IMR-90 (cell line): ENCODE measurements at regions not wholly inside any gene's neighbourhood (a gene's known extent, or its start where the extent isn't known, plus 50 kb on each side); places are given as distances from the start of the nearest gene placed in this dataset.

ENCODE experiments used
- ATAC-seq: fragments of 200-7000 bp; cut with Tn5 transposase; 2 replicates; pipeline ENCODE4 v1.9.1; 2020; ENCODE audit warnings: low read depth, mild to moderate bottlenecking, moderate library complexity
- BruUV-seq: library from RNA; stranded (reverse); fragments of 400-500 nt; replicated peaks from 2 replicates; lab custom pipeline; 2021; lab: Mats Ljungman, UMichigan
- CTCF ChIA-PET: fragments of 300-600 bp; formaldehyde crosslinking; extraction: SDS; loops from one replicate; lab custom pipeline; 2021; ENCODE audit warnings: antibody characterized with exemption; lab: Yijun Ruan, JAX
- POLR2A ChIA-PET: fragments of 300-600 bp; sonication (Branson Sonifier 250); formaldehyde crosslinking; loops from one replicate; lab custom pipeline; 2022; ENCODE audit warnings: antibody characterized with exemption; ENCODE audit not compliant: unreplicated experiment; lab: Charles Lee
- DNase-seq: peaks from one replicate; pipeline ENCODE4 v3.0.0; 2013
- H2AFZ ChIP-seq: replicated peaks from 2 replicates; pipeline ENCODE3; 2013; ENCODE audit warnings: low read length, mild to moderate bottlenecking; ENCODE audit not compliant: poor library complexity
- H2AK5ac ChIP-seq: 2 replicates; pipeline ENCODE4 v1.6.1; 2013; ENCODE audit warnings: low read depth, low read length, inconsistent platforms
- H2AK9ac ChIP-seq: replicated peaks from 2 replicates; pipeline ENCODE3; 2013; ENCODE audit warnings: mild to moderate bottlenecking, low read depth, low read length, moderate library complexity; ENCODE audit not compliant: poor library complexity
- H2BK120ac ChIP-seq: 2 replicates; pipeline ENCODE4 v1.6.1; 2013; ENCODE audit warnings: low read depth, low read length, inconsistent platforms
- H2BK15ac ChIP-seq: 3 replicates; pipeline ENCODE4 v1.6.1; 2013; ENCODE audit warnings: low read depth, low read length, inconsistent platforms
- H2BK20ac ChIP-seq: 2 replicates; pipeline ENCODE4 v1.6.1; 2013; ENCODE audit warnings: low read depth, mild to moderate bottlenecking, inconsistent platforms, low read length, moderate library complexity
- H2BK5ac ChIP-seq: 2 replicates; pipeline ENCODE4 v1.6.1; 2013; ENCODE audit warnings: mild to moderate bottlenecking, low read depth, low read length, inconsistent platforms; ENCODE audit not compliant: poor library complexity, severe bottlenecking
- H3K14ac ChIP-seq: replicated peaks from 2 replicates; pipeline ENCODE4 v1.6.1; 2013; ENCODE audit warnings: low read depth, low read length, inconsistent platforms
- H3K18ac ChIP-seq: 2 replicates; pipeline ENCODE4 v1.6.1; 2013; ENCODE audit warnings: low read depth, low read length, control low read depth
- H3K23ac ChIP-seq: 2 replicates; pipeline ENCODE4 v1.6.1; 2013; ENCODE audit warnings: low read depth, low read length, inconsistent platforms
- H3K27ac ChIP-seq: 2 replicates; pipeline ENCODE4 v1.5.1; 2013; ENCODE audit warnings: mild to moderate bottlenecking, control low read depth, low read length; ENCODE audit not compliant: insufficient read depth
- H3K27me3 ChIP-seq: 2 replicates; pipeline ENCODE4 v1.6.1; 2013; ENCODE audit warnings: low read length; ENCODE audit not compliant: control insufficient read depth, insufficient read depth
- H3K36me3 ChIP-seq: 2 replicates; pipeline ENCODE4 v1.6.1; 2013; ENCODE audit warnings: low read length, mixed read lengths; ENCODE audit not compliant: control insufficient read depth, insufficient read depth
- H3K4ac ChIP-seq: 2 replicates; pipeline ENCODE4 v1.6.1; 2013; ENCODE audit warnings: low read depth, low read length, inconsistent platforms
- H3K4me1 ChIP-seq: 2 replicates; pipeline ENCODE4 v1.6.1; 2013; ENCODE audit warnings: low read length, mixed read lengths; ENCODE audit not compliant: control insufficient read depth, insufficient read depth
- H3K4me2 ChIP-seq: 2 replicates; pipeline ENCODE4 v1.6.1; 2013; ENCODE audit warnings: low read depth, mild to moderate bottlenecking, control low read depth, low read length, moderate library complexity
- H3K4me3 ChIP-seq: 2 replicates; pipeline ENCODE4 v1.5.1; 2013; ENCODE audit warnings: low read depth, mild to moderate bottlenecking, control low read depth, low read length, moderate library complexity; ENCODE audit not compliant: insufficient read depth
- H3K56ac ChIP-seq: 2 replicates; pipeline ENCODE4 v1.6.1; 2013; ENCODE audit warnings: low read length, inconsistent platforms; ENCODE audit not compliant: insufficient read depth; ENCODE audit errors: extremely low read depth
- H3K79me1 ChIP-seq, 2 experiments: 2 replicates each; pipeline ENCODE4 v1.6.1; 2013; ENCODE audit warnings: low read length in 2 of 2, inconsistent platforms in 1 of 2, low read depth in 1 of 2
- H3K9ac ChIP-seq: 2 replicates; pipeline ENCODE4 v1.6.1; 2013; ENCODE audit warnings: low read depth, low read length, control low read depth
- H3K9me1 ChIP-seq: 2 replicates; pipeline ENCODE4 v1.6.1; 2013; ENCODE audit warnings: low read length, inconsistent platforms; ENCODE audit not compliant: insufficient read depth
- H3K9me3 ChIP-seq: 2 replicates; pipeline ENCODE4 v1.6.1; 2013; ENCODE audit warnings: low read length; ENCODE audit not compliant: control insufficient read depth, insufficient read depth
- H4K20me1 ChIP-seq: 2 replicates; pipeline ENCODE4 v1.6.1; 2013; ENCODE audit warnings: low read length, inconsistent platforms; ENCODE audit not compliant: insufficient read depth
- H4K5ac ChIP-seq: 2 replicates; pipeline ENCODE4 v1.6.1; 2013; ENCODE audit warnings: mild to moderate bottlenecking, low read depth, low read length, control low read depth
- H4K8ac ChIP-seq, 2 experiments: 2 replicates each; pipeline ENCODE4 v1.6.1; 2013; ENCODE audit warnings: low read depth in 2 of 2, low read length in 2 of 2, control low read depth in 1 of 2, inconsistent platforms in 1 of 2
- H4K91ac ChIP-seq: 2 replicates; pipeline ENCODE4 v1.6.1; 2013; ENCODE audit warnings: low read depth, low read length, inconsistent platforms; ENCODE audit not compliant: insufficient read depth
- BHLHE40 ChIP-seq: fragments of 150-350 bp; IDR thresholded peaks from 2 replicates; pipeline ENCODE4 v1.6.1; 2016; ENCODE audit warnings: mild to moderate bottlenecking, low read depth, low read length
- CEBPB ChIP-seq: IDR thresholded peaks from 2 replicates; pipeline ENCODE4 v1.6.1; 2012; ENCODE audit warnings: low read depth, low read length, improper control_type of control experiment
- CHD1 ChIP-seq: IDR thresholded peaks from 2 replicates; pipeline ENCODE4 v1.6.1; 2012; ENCODE audit warnings: low read depth, low read length, improper control_type of control experiment
- FOS ChIP-seq: fragments of 150-350 bp; IDR thresholded peaks from 2 replicates; pipeline ENCODE4 v1.6.1; 2016; ENCODE audit warnings: low read depth, low read length
- MAFK ChIP-seq: IDR thresholded peaks from 2 replicates; pipeline ENCODE4 v1.6.1; 2012; ENCODE audit warnings: low read depth, low read length, improper control_type of control experiment
- MAZ ChIP-seq: IDR thresholded peaks from 2 replicates; pipeline ENCODE4 v1.6.1; 2012; ENCODE audit warnings: low read depth, mild to moderate bottlenecking, low read length, improper control_type of control experiment, moderate library complexity, borderline replicate concordance
- MXI1 ChIP-seq: IDR thresholded peaks from 2 replicates; pipeline ENCODE4 v1.6.1; 2012; ENCODE audit warnings: low read depth, mild to moderate bottlenecking, low read length, moderate library complexity, borderline replicate concordance
- NFE2L2 ChIP-seq: fragments of 150-350 bp; IDR thresholded peaks from 2 replicates; pipeline ENCODE4 v1.6.1; 2016; ENCODE audit warnings: low read depth, mild to moderate bottlenecking, low read length
- POLR2A ChIP-seq: IDR thresholded peaks from 2 replicates; pipeline ENCODE4 v1.6.1; 2012; ENCODE audit warnings: mild to moderate bottlenecking, low read depth, low read length
- RAD21 ChIP-seq: IDR thresholded peaks from 2 replicates; pipeline ENCODE4 v1.6.1; 2012; ENCODE audit warnings: low read length, improper control_type of control experiment
- RCOR1 ChIP-seq: IDR thresholded peaks from 2 replicates; pipeline ENCODE4 v1.6.1; 2012; ENCODE audit warnings: mild to moderate bottlenecking, low read length, improper control_type of control experiment; ENCODE audit not compliant: insufficient replicate concordance
- RFX5 ChIP-seq: IDR thresholded peaks from 2 replicates; pipeline ENCODE4 v1.8.0; 2012; ENCODE audit warnings: low read depth, mild to moderate bottlenecking, low read length, moderate library complexity
- SMC3 ChIP-seq: fragments of 150-350 bp; IDR thresholded peaks from 2 replicates; pipeline ENCODE4 v1.6.1; 2016; ENCODE audit warnings: low read depth, mild to moderate bottlenecking, antibody characterized with exemption, low read length, moderate library complexity
- WGBS, 2 experiments: methylation state at CpG; one replicate each; pipeline versions ENCODE4 v1.1.5 to v1.1.7; 2013; ENCODE audit warnings: missing lambda C conversion rate in 2 of 2; ENCODE audit not compliant: insufficient read length in 1 of 2; ENCODE audit errors: extremely low coverage in 2 of 2; 5-methylcytosine and 5-hydroxymethylcytosine counted together
- dilution Hi-C: fragments of 300-500 bp; cut with HindIII; formaldehyde crosslinking; loops from one replicate; pipeline ENCODE4 v1.14.3; 2018; ENCODE audit warnings: low sequenced_read_pairs; ENCODE audit not compliant: unreplicated experiment
- in situ Hi-C: fragments of 300-500 bp; cut with MboI; formaldehyde crosslinking; loops from 3 replicates; pipeline ENCODE4 v1.14.3; 2019; ENCODE audit warnings: low sequenced_read_pairs, inconsistent platforms, mixed read lengths
- intact Hi-C: fragments of 100-400 bp; cut with micrococcal nuclease; formaldehyde crosslinking; loops from 2 replicates; pipeline ENCODE4 v1.10.0; 2022
- TF ChIP-seq, protein P1 (sequence below): fragments of 150-350 bp; IDR thresholded peaks from 2 replicates; pipeline ENCODE4 v1.6.1; 2017; ENCODE audit warnings: mild to moderate bottlenecking, antibody characterized with exemption, low read length, low read depth
- TF ChIP-seq, protein P2 (sequence below): conservative IDR thresholded peaks from 2 replicates; pipeline ENCODE4 v1.5.1; 2012; ENCODE audit warnings: mild to moderate bottlenecking, low read depth, low read length, improper control_type of control experiment
- TF ChIP-seq, protein P3 (sequence below): fragments of 150-350 bp; IDR thresholded peaks from 2 replicates; pipeline ENCODE4 v1.6.1; 2016; ENCODE audit warnings: low read depth, mild to moderate bottlenecking, low read length, moderate library complexity, borderline replicate concordance

DNA sequence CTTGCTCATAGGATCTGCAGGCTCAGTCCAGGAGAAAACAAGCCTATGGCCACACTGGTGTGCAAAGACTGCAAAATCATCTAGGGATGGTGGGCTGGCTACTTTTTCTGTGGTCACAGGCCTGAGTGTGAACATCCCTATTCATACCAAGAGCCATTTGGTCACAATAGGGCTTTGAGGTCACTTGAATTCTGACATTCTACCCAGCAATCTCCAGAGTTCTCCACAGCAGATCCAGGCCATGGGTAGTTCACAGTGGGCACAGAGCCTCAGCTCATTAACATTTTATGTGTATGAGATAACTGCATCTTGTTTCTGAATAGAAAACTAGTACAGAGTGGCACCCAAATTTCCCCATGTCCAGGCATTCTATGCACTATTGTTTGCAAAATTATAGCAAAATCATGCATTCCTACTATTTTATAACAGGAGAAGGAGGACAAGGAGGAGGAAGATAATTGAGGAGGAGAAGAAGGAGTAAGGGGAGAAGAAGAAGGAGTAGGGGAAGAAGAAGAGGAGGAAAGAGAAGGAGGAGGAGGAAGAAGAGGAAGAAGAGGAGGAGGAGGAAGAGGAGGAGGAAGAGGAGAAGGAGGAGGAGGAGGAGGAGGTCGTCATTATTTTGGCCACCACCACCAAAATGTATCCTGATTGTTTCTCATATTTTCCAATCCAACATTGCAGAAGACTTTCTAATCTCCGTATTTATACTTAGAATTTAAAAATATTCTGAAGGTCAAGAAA, 129.0 kb downstream of the SEMA6D start:
- intact Hi-C loops = no loop called here
- no peak overlapping the region for H3K4ac ChIP-seq
- no peak overlapping the region for H2BK120ac ChIP-seq

More for the DNA sequence above, 129.0 kb downstream of the SEMA6D start:
- H3K36me3 ChIP-seq = no peaks in the 10 kb centered on the region
- dilution Hi-C loops (no loop called here), in situ Hi-C loops (no loop called here)
- TF ChIP-seq MAZ (no peak), RAD21 (no peak), FOS (no peak), POLR2A (no peak), CEBPB (no peak), SMC3 (no peak), RFX5 (no peak), MXI1 (no peak), CHD1 (no peak), MAFK (no peak), RCOR1 (no peak), BHLHE40 (no peak), NFE2L2 (no peak)
- TF ChIP-seq, protein P1, sequence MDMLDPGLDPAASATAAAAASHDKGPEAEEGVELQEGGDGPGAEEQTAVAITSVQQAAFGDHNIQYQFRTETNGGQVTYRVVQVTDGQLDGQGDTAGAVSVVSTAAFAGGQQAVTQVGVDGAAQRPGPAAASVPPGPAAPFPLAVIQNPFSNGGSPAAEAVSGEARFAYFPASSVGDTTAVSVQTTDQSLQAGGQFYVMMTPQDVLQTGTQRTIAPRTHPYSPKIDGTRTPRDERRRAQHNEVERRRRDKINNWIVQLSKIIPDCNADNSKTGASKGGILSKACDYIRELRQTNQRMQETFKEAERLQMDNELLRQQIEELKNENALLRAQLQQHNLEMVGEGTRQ = no peak
- TF ChIP-seq, protein P2, sequence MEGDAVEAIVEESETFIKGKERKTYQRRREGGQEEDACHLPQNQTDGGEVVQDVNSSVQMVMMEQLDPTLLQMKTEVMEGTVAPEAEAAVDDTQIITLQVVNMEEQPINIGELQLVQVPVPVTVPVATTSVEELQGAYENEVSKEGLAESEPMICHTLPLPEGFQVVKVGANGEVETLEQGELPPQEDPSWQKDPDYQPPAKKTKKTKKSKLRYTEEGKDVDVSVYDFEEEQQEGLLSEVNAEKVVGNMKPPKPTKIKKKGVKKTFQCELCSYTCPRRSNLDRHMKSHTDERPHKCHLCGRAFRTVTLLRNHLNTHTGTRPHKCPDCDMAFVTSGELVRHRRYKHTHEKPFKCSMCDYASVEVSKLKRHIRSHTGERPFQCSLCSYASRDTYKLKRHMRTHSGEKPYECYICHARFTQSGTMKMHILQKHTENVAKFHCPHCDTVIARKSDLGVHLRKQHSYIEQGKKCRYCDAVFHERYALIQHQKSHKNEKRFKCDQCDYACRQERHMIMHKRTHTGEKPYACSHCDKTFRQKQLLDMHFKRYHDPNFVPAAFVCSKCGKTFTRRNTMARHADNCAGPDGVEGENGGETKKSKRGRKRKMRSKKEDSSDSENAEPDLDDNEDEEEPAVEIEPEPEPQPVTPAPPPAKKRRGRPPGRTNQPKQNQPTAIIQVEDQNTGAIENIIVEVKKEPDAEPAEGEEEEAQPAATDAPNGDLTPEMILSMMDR = no peak
- TF ChIP-seq, protein P3, sequence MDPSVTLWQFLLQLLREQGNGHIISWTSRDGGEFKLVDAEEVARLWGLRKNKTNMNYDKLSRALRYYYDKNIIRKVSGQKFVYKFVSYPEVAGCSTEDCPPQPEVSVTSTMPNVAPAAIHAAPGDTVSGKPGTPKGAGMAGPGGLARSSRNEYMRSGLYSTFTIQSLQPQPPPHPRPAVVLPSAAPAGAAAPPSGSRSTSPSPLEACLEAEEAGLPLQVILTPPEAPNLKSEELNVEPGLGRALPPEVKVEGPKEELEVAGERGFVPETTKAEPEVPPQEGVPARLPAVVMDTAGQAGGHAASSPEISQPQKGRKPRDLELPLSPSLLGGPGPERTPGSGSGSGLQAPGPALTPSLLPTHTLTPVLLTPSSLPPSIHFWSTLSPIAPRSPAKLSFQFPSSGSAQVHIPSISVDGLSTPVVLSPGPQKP = no peak
- ChIA-PET CTCF (no interaction called here), POLR2A (no interaction called here)
- no peak overlapping the region for H2AK5ac ChIP-seq
- peaks cover 2% of the 10 kb centered on the region; the same call in 1 of the 2 replicates for H3K27me3 ChIP-seq
- H3K9me1 ChIP-seq = no peaks in the 10 kb centered on the region
- no peak overlapping the region for H3K4me3 ChIP-seq
- no peak overlapping the region for H3K27ac ChIP-seq
- H4K91ac ChIP-seq = no peak overlapping the region
- no peak overlapping the region for H4K5ac ChIP-seq
- no TSS peak for BruUV-seq
- no peak overlapping the region for H3K14ac ChIP-seq
- no peak overlapping the region for H3K56ac ChIP-seq
- no CpG with 5 or more reads among the region's 2 CpGs for WGBS, 2 experiments
- no peak overlapping the region for H3K9ac ChIP-seq
- ATAC-seq = no peak
- no peak overlapping the region for H3K4me2 ChIP-seq
- H2BK20ac ChIP-seq = no peak overlapping the region
- H3K18ac ChIP-seq = no peak overlapping the region
- H3K23ac ChIP-seq = no peak overlapping the region
- no peaks in the 10 kb centered on the region for H3K4me1 ChIP-seq
- H2BK15ac ChIP-seq = no peak overlapping the region
- H3K79me1 ChIP-seq = no peaks in the 10 kb centered on the region
- H2AFZ ChIP-seq = no peak overlapping the region
- H3K9me3 ChIP-seq = no peaks in the 10 kb centered on the region
- no peak for DNase-seq
- H4K8ac ChIP-seq = no peak overlapping the region
- H2BK5ac ChIP-seq = no peak overlapping the region
- no peak overlapping the region for H2AK9ac ChIP-seq
- no peaks in the 10 kb centered on the region for H4K20me1 ChIP-seq
